PC-3 (cell line): ENCODE measurements at regions not wholly inside any gene's neighbourhood (a gene's known extent, or its start where the extent isn't known, plus 50 kb on each side); places are given as distances from the start of the nearest gene placed in this dataset.

Experiments
- ATAC-seq: fragments of 200-7000 bp; cut with Tn5 transposase; 2 replicates; pipeline ENCODE4 v1.9.1; 2020; ENCODE audit warnings: mild to moderate bottlenecking, moderate library complexity
- BruUV-seq: library from RNA; stranded (reverse); fragments of 400-500 nt; replicated peaks from 2 replicates; lab custom pipeline; 2021; lab: Mats Ljungman, UMichigan
- CTCF ChIA-PET: fragments of 300-600 bp; sonication (Branson Sonifier 250); formaldehyde crosslinking; loops from one replicate; lab custom pipeline; 2022; ENCODE audit warnings: antibody characterized with exemption; lab: Charles Lee
- POLR2A ChIA-PET: fragments of 300-600 bp; sonication (Branson Sonifier 250); formaldehyde crosslinking; loops from one replicate; lab custom pipeline; 2022; ENCODE audit warnings: antibody characterized with exemption; ENCODE audit not compliant: unreplicated experiment; lab: Charles Lee
- DNase-seq: peaks from one replicate; pipeline ENCODE4 v3.0.0-alpha.2; 2015
- H2AFZ ChIP-seq: fragments of 300-600 bp; sonication (generic); 2 replicates; pipeline ENCODE4 v1.6.0; 2016; ENCODE audit warnings: antibody characterized with exemption, low read length
- H3F3A ChIP-seq: fragments of 300-600 bp; sonication (generic); one replicate; pipeline ENCODE4 v1.6.0; 2017; ENCODE audit warnings: antibody characterized with exemption, low read length, control low read depth, mild to moderate bottlenecking; ENCODE audit not compliant: unreplicated experiment
- H3K27ac ChIP-seq: fragments of 300-600 bp; sonication (generic); 2 replicates; pipeline ENCODE4 v1.5.1; 2016; ENCODE audit warnings: mild to moderate bottlenecking, low read length
- H3K27me3 ChIP-seq: fragments of 300-600 bp; sonication (generic); 2 replicates; pipeline ENCODE4 v1.6.1; 2016; ENCODE audit warnings: low read length, mixed read lengths
- H3K36me3 ChIP-seq: fragments of 300-600 bp; sonication (generic); 2 replicates; pipeline ENCODE4 v1.6.1; 2016; ENCODE audit warnings: low read depth, mixed run types, low read length, mixed read lengths
- H3K4me1 ChIP-seq: fragments of 300-600 bp; sonication (generic); 2 replicates; pipeline ENCODE4 v1.5.1; 2016; ENCODE audit warnings: low read length; ENCODE audit not compliant: insufficient read depth
- H3K4me2 ChIP-seq: fragments of 300-600 bp; sonication (generic); 2 replicates; pipeline ENCODE4 v1.6.0; 2016; ENCODE audit warnings: low read length
- H3K4me3 ChIP-seq: fragments of 300-600 bp; sonication (generic); 2 replicates; pipeline ENCODE4 v1.5.1; 2016; ENCODE audit warnings: mild to moderate bottlenecking, low read length, mixed read lengths
- H3K79me2 ChIP-seq: fragments of 300-600 bp; sonication (generic); 2 replicates; pipeline ENCODE4 v1.6.1; 2017; ENCODE audit warnings: low read length, mixed read lengths
- H3K9ac ChIP-seq: fragments of 300-600 bp; sonication (generic); 2 replicates; pipeline ENCODE4 v1.6.0; 2016; ENCODE audit warnings: mild to moderate bottlenecking, low read length
- H3K9me2 ChIP-seq: fragments of 300-600 bp; sonication (generic); replicated peaks from 2 replicates; pipeline ENCODE4 v1.6.1; 2016; ENCODE audit warnings: mixed run types, low read length, mixed read lengths
- H3K9me3 ChIP-seq: fragments of 300-600 bp; sonication (generic); 2 replicates; pipeline ENCODE4 v1.6.1; 2016; ENCODE audit warnings: low read length, mixed read lengths
- H4K20me1 ChIP-seq: fragments of 300-600 bp; sonication (generic); 2 replicates; pipeline ENCODE4 v1.6.1; 2016; ENCODE audit warnings: low read length, mixed read lengths
- EZH2 ChIP-seq: fragments of 300-600 bp; sonication (generic); IDR thresholded peaks from one replicate; pipeline ENCODE4 v1.6.1; 2017; ENCODE audit warnings: antibody characterized with exemption, mild to moderate bottlenecking, low read length; ENCODE audit not compliant: unreplicated experiment
- EZH2phosphoT487 ChIP-seq: fragments of 300-600 bp; sonication (generic); IDR thresholded peaks from 2 replicates; pipeline ENCODE4 v1.6.1; 2018; ENCODE audit warnings: mild to moderate bottlenecking, antibody characterized with exemption, low read length, borderline replicate concordance
- intact Hi-C: fragments of 100-400 bp; cut with micrococcal nuclease; formaldehyde crosslinking; loops from 2 replicates; pipeline ENCODE4 v1.9.0; 2023
- TF ChIP-seq, protein P1 (sequence below): fragments of 300-600 bp; sonication (generic); conservative IDR thresholded peaks from 2 replicates; pipeline ENCODE4 v1.5.1; 2017; ENCODE audit warnings: antibody characterized with exemption, low read depth, mild to moderate bottlenecking, low read length

DNA sequence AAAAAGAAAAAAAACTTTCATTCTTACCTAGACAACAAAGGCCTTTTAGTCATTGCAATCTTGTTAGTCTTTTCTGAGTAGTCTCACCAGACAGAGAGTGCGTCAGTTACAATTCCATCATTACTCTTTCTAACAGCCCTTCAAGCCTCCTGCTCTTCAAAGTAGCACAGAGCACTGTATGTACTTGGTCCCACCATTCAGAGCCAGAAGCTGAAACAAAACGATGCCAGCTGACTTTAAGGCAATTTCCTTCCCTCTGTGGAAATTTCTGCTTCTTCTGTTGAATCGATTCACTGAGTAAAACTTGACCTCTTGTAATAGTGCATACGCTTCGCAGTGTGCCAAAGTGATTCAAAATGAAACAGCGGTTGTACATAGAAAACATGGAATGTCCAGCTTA is 57.7 kb upstream of the TENM3 start:
- Histone ChIP-seq H3K4me3 (no peak overlapping the region), H3K27me3 (no peaks in the 10 kb centered on the region), H3K9me3 (no peaks in the 10 kb centered on the region), H3K79me2 (no peaks in the 10 kb centered on the region), H3K9ac (no peak overlapping the region), H3K36me3 (no peaks in the 10 kb centered on the region), H3K4me1 (no peaks in the 10 kb centered on the region), H2AFZ (no peak overlapping the region), H3K4me2 (no peak overlapping the region), H3K9me2 (no peaks in the 10 kb centered on the region), H3K27ac (no peak overlapping the region), H3F3A (no peaks in the 10 kb centered on the region), H4K20me1 (no peaks in the 10 kb centered on the region)
- intact Hi-C loops = no loop called here
- BruUV-seq = no TSS peak
- TF ChIP-seq EZH2phosphoT487 = no peak
- TF ChIP-seq EZH2 = no peak
- TF ChIP-seq, protein P1, sequence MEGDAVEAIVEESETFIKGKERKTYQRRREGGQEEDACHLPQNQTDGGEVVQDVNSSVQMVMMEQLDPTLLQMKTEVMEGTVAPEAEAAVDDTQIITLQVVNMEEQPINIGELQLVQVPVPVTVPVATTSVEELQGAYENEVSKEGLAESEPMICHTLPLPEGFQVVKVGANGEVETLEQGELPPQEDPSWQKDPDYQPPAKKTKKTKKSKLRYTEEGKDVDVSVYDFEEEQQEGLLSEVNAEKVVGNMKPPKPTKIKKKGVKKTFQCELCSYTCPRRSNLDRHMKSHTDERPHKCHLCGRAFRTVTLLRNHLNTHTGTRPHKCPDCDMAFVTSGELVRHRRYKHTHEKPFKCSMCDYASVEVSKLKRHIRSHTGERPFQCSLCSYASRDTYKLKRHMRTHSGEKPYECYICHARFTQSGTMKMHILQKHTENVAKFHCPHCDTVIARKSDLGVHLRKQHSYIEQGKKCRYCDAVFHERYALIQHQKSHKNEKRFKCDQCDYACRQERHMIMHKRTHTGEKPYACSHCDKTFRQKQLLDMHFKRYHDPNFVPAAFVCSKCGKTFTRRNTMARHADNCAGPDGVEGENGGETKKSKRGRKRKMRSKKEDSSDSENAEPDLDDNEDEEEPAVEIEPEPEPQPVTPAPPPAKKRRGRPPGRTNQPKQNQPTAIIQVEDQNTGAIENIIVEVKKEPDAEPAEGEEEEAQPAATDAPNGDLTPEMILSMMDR = no peak
- no peak for ATAC-seq
- no peak for DNase-seq
- ChIA-PET CTCF (no interaction called here), POLR2A (no interaction called here)

DNA sequence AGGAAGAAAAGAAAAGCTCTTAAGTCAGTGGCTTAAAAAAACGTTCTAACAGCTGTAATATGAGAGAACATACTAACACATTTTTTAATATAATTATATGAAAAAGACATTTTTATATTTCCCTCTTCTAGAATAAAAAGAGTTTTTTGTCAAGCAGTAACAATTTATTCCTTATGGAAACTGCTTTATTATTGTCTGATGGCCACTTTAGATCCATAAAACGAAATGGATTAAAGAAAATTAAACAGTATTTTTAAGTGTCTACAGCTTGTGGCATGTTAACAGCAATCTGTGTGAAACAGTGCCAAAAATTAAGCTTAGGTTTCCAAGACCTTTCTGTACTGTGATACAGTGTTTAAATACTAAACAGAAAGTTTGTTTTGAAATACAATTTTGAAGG is 55.5 kb upstream of the TENM3 start:
- no peak for TF ChIP-seq EZH2phosphoT487
- TF ChIP-seq, protein P1 = no peak
- TF ChIP-seq EZH2 = no peak
- Histone ChIP-seq H3K9me2 (no peaks in the 10 kb centered on the region), H3K36me3 (no peaks in the 10 kb centered on the region), H3K9ac (no peak overlapping the region), H3K4me1 (no peaks in the 10 kb centered on the region), H3K9me3 (no peaks in the 10 kb centered on the region), H3K4me3 (no peak overlapping the region), H3K27me3 (no peaks in the 10 kb centered on the region), H3K79me2 (no peaks in the 10 kb centered on the region), H4K20me1 (no peaks in the 10 kb centered on the region), H3K4me2 (no peak overlapping the region), H2AFZ (no peak overlapping the region), H3K27ac (no peak overlapping the region), H3F3A (no peaks in the 10 kb centered on the region)
- ChIA-PET CTCF (no interaction called here), POLR2A (no interaction called here)
- no peak for DNase-seq
- intact Hi-C loops = no loop called here
- no peak for ATAC-seq
- no TSS peak for BruUV-seq

DNA sequence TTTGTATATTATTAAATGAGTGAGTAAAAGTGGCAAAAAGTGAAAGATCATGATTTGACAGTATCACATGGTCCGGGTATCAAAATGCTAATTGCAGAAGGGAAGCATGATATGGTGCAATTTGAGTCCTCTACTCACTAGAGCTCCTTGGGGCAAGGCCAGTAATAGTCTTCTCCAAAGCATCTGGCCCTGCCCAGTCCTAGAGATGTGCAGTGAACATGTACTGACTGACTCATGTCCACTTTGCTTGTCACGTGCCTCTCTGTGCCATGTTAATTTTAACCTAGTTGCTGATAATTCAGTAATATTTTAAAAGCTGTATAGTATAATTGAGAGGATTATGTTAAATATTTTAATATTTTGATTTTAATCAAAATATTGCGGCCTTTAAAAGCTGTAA is 54.6 kb upstream of the TENM3 start:
- Histone ChIP-seq H3K4me1 (no peaks in the 10 kb centered on the region), H3K4me2 (no peak overlapping the region), H3K9me2 (no peaks in the 10 kb centered on the region), H3K9ac (no peak overlapping the region), H4K20me1 (no peaks in the 10 kb centered on the region), H3K79me2 (no peaks in the 10 kb centered on the region), H3K9me3 (no peaks in the 10 kb centered on the region), H3K27me3 (no peaks in the 10 kb centered on the region), H3K4me3 (no peak overlapping the region), H3K36me3 (no peaks in the 10 kb centered on the region), H2AFZ (no peak overlapping the region), H3K27ac (no peak overlapping the region), H3F3A (no peaks in the 10 kb centered on the region)
- TF ChIP-seq EZH2 = no peak
- TF ChIP-seq EZH2phosphoT487 = no peak
- TF ChIP-seq, protein P1 = no peak
- DNase-seq (no peak), ATAC-seq (no peak)
- CTCF ChIA-PET = no interaction called here
- POLR2A ChIA-PET = no interaction called here
- BruUV-seq = no TSS peak
- intact Hi-C loops = no loop called here
